ENCODE measurements at regions not wholly inside any gene's neighbourhood (a gene's known extent, or its start where the extent isn't known, plus 50 kb on each side); places are given as distances from the start of the nearest gene placed in this dataset.

GRCh38 chr14:98736701-98737338 is 535.2 kb downstream of the BCL11B start:
- H3K4me3 ChIP-seq (ENCODE audit: low read depth, low read length) = no peak overlapping the region
- TF ChIP-seq CTCF (IDR thresholded peaks at IDR 0.05; ENCODE audit: low read depth, low read length) = no peak
- TF ChIP-seq MYC (IDR thresholded peaks at IDR 0.05; ENCODE audit: low read depth, low read length) = no peak
- TF ChIP-seq POLR2A (IDR thresholded peaks at IDR 0.05; ENCODE audit: extremely low read depth, insufficient read length) = no peak
- TF ChIP-seq MAX (IDR thresholded peaks at IDR 0.05; ENCODE audit: low read depth, low read length) = no peak
- no peak for DNase-seq (ENCODE audit: low read depth)

GRCh38 chr14:98741523-98741922 is 530.5 kb downstream of the BCL11B start:
- TF ChIP-seq MYC (IDR thresholded peaks at IDR 0.05; ENCODE audit: low read depth, low read length) = no peak
- no peak for TF ChIP-seq POLR2A (IDR thresholded peaks at IDR 0.05; ENCODE audit: extremely low read depth, insufficient read length)
- no peak for TF ChIP-seq CTCF (IDR thresholded peaks at IDR 0.05; ENCODE audit: low read depth, low read length)
- TF ChIP-seq MAX (IDR thresholded peaks at IDR 0.05; ENCODE audit: low read depth, low read length) = no peak
- DNase-seq (ENCODE audit: low read depth) = no peak

DNA sequence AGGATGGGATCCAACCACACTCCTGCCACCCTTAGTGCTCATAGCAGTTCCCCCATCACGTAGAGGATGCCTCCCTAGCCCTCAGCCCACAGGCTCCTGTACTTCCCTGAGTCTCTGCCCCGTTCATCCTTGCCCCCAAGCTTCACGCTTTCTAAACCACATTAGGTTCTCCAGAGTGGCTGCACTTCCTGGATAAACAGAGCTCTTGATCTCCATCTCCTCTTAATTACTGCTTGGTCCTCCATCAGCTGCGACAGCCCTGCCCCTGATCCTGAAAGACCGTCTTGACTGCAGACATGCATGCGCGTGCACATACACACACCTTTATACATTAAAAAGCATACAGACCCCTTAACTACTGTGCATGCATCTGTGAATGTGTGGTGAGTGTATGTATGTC is 530.0 kb downstream of the BCL11B start:
- TF ChIP-seq CTCF (IDR thresholded peaks at IDR 0.05; ENCODE audit: low read depth, low read length) (no peak), MYC (IDR thresholded peaks at IDR 0.05; ENCODE audit: low read depth, low read length) (no peak), POLR2A (IDR thresholded peaks at IDR 0.05; ENCODE audit: extremely low read depth, insufficient read length) (no peak), MAX (IDR thresholded peaks at IDR 0.05; ENCODE audit: low read depth, low read length) (no peak)
- no peak overlapping the region for H3K4me3 ChIP-seq (ENCODE audit: low read depth, low read length)
- DNase-seq (ENCODE audit: low read depth) = no peak

More at GRCh38 chr14:98741523-98741922, 530.5 kb downstream of the BCL11B start:
- no peak overlapping the region for H3K4me3 ChIP-seq (ENCODE audit: low read depth, low read length)

GRCh38 chr14:98743536-98743935 is 528.5 kb downstream of the BCL11B start:
- H3K4me3 ChIP-seq (ENCODE audit: low read depth, low read length) = no peak overlapping the region
- no peak for TF ChIP-seq MAX (IDR thresholded peaks at IDR 0.05; ENCODE audit: low read depth, low read length)
- no peak for TF ChIP-seq CTCF (IDR thresholded peaks at IDR 0.05; ENCODE audit: low read depth, low read length)
- no peak for TF ChIP-seq POLR2A (IDR thresholded peaks at IDR 0.05; ENCODE audit: extremely low read depth, insufficient read length)
- no peak for TF ChIP-seq MYC (IDR thresholded peaks at IDR 0.05; ENCODE audit: low read depth, low read length)
- no peak for DNase-seq (ENCODE audit: low read depth)

- no peak overlapping the region for H3K4me3 ChIP-seq (ENCODE audit: low read depth, low read length)
- no peak for TF ChIP-seq MAX (IDR thresholded peaks at IDR 0.05; ENCODE audit: low read depth, low read length)
- TF ChIP-seq MYC (IDR thresholded peaks at IDR 0.05; ENCODE audit: low read depth, low read length) = no peak
- no peak for TF ChIP-seq CTCF (IDR thresholded peaks at IDR 0.05; ENCODE audit: low read depth, low read length)
- TF ChIP-seq POLR2A (IDR thresholded peaks at IDR 0.05; ENCODE audit: extremely low read depth, insufficient read length) = no peak
- no peak for DNase-seq (ENCODE audit: low read depth)
Observed at GRCh38 chr14:98748966-98749365, 523.0 kb downstream of the BCL11B start.

All from NB4 (cell line).